HG03103 (cell line): ENCODE measurements at regions not wholly inside any gene's neighbourhood (a gene's known extent, or its start where the extent isn't known, plus 50 kb on each side); places are given as distances from the start of the nearest gene placed in this dataset.
A peak's percentile ranks its signal among the peaks of the same experiment; 100 is the strongest.

ENCODE experiments used
- ATAC-seq: cut with Tn5 transposase; IDR thresholded peaks from one replicate; pipeline ENCODE4 v1.9.1; 2021; ENCODE audit warnings: low read depth; ENCODE audit not compliant: unreplicated experiment

DNA sequence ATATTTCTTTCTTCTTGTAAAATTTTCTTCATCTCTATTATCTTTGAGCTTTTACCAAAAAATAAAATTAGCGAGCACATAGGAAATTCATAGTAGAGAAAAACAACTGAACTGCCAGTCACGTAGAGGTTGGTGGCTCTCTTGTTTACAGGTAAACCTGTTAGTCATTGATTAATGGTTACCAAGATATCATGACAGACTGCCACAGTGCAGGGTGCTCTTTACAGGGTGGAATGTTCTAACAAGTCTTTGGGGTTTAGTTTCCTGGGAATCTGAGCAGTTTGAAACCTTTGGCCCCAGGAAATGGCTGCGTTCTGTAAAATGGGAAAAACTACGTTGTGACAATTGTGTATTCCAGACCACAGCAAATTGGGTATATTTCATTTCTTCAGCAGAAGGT, 407.3 kb upstream of the ADARB2 start:
- ATAC-seq = no peak

GRCh38 chr10:2143213-2143835, 406.0 kb upstream of the ADARB2 start:
- ATAC-seq = no peak

DNA sequence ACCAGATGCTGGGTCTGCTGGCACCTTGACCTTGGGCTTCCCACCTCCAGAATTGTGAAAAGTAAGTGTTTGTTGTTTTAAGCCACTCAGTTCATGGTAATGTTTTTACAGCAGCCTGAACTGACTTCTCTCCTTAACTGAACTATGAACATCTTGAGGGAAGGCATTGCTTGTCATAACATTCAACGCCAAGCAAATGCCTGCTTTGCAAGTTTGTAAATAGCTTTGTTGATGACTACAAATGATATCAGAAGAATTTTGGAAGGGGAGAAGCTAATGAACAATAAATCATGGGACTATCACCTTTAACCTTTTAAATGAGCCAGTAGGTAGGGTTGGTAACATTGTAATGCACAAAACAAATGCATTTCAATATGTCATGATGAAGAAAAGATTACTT, 402.4 kb upstream of the ADARB2 start:
- no peak for ATAC-seq

DNA sequence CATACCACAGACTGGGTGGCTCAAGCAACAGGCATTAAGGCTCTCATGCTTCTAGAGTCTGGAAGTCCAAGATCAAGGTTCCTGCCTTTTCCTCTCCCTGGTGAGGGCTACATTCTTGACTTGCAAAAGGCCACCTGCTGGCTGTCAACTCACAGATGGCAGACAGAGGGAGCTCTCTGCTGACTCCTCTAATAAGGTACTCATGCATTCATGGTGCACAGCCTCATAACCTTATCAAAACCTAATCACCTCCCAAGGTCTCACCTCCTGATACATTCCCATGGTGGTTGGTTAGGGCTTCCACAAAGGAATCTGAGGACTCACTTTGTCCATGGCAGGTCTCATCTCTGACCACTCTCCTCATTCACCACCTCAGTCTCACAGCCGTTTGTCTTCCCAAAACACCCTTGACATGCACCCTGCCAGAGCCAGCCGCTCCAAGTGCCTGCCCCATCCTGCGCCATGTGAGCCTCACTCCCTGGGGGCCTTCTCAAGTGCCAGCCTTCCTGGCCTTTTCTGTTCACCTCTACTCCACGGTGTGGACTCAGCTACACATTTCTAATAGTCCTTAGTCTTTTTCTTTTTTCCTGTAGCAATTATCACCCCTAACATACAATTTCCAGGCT, 400.3 kb upstream of the ADARB2 start:
- ATAC-seq = no peak

GRCh38 chr10:2130705-2131305, 393.5 kb upstream of the ADARB2 start:
- ATAC-seq = no peak

GRCh38 chr10:2128991-2129390, 391.7 kb upstream of the ADARB2 start:
- no peak for ATAC-seq

GRCh38 chr10:2124135-2124534, 386.8 kb upstream of the ADARB2 start:
- no peak for ATAC-seq

DNA sequence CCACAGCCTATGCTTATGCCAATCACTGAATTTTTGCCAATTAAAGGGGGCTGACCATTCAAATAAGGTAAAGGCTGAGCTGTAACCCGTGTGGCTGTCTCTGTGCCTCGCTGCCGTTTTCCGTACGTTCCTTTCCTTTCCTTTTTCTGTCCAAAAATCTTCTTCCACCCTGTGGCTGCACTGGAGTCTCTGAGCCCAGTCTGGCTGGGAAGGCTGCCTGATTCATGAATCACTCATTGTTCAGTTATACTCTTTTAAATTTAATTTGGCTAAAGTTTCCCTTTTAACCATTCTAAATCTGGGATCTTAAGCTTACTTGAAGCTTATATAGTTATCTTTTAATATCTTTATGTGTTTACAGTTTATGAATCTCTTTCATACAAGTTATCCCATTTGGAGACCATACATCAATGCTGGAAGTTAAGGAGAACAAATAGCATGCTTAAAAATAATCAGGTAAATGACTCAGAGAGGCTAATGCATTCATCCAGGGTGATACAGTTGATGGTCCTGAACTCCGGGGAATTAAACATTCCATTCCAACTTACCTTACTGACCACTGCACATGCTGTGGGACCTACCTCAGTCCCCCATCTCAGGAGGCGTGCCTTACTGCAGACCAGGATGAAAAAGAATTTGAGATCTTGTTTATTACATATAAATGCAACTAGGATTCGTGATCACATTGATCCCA, 385.3 kb upstream of the ADARB2 start:
- ATAC-seq = no peak

DNA sequence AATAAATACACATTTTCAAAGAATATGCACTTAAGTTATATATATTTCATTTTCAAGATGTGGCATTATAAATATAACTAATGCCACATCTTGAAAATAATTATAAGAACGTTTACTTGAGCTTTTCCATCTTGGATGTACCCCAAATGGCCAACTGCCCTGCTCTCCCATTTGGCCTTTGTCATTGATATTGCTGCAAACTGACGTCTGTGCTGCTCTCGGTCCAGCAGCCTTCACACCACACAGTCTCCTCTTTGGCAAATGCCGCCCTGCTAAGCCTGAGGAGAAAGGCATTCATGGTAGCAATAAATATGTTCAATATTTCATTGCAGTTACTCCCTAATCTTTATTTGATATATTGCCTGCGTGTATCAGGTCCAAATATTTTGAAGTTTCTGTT, 384.6 kb upstream of the ADARB2 start:
- no peak for ATAC-seq

DNA sequence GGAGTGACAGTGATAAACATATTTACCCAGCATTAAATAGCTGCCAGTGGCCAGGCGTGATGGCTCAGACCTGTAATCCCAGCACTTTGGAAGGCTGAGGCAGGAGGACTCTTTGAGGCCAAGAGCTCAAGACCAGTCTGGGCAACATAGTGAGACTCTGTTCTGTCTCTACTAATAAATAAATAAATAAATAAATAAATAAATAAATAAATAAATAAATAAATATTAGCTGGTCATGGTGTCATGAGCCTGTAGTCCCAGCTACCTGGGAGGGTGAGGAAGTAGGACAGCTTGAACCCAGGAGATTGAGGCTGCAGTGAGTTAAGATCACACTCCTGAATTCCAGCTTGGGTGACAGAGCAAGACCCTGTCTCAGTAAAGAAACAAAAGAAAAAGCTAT, 384.0 kb upstream of the ADARB2 start:
- ATAC-seq = no peak

DNA sequence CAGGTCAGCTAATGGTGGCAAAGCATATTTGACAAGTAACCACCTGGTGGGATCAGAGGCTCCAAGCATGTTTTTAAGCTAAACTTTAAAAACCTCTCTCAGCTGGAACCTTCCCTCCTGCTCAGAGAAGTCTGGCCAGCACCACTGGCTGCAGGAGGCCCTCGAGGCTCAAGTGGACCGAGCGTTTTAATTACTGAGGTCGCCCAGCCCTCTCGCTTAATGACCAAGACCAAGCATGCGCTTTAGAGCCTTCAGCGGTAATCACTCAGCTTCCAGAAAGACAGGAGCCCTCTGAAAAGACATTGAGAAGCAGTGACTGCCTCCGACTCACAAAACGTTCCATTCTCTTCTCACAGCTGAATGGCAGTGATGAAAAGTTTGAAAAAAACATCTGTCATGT, 383.4 kb upstream of the ADARB2 start:
- ATAC-seq = no peak

GRCh38 chr10:2119316-2119715, 382.0 kb upstream of the ADARB2 start:
- ATAC-seq = no peak

GRCh38 chr10:2118201-2118600, 380.9 kb upstream of the ADARB2 start:
- no peak for ATAC-seq

- ATAC-seq = no peak
Measured at GRCh38 chr10:2117641-2118040, 380.3 kb upstream of the ADARB2 start.

- ATAC-seq = no peak
Measured at GRCh38 chr10:2111965-2112364, 374.6 kb upstream of the ADARB2 start.

- no peak for ATAC-seq
Measured at GRCh38 chr10:2108496-2108895, 371.2 kb upstream of the ADARB2 start.

- no peak for ATAC-seq
Measured at GRCh38 chr10:2106641-2107040, 369.3 kb upstream of the ADARB2 start.

- ATAC-seq = no peak
Measured at GRCh38 chr10:2099321-2099720, 362.0 kb upstream of the ADARB2 start.

DNA sequence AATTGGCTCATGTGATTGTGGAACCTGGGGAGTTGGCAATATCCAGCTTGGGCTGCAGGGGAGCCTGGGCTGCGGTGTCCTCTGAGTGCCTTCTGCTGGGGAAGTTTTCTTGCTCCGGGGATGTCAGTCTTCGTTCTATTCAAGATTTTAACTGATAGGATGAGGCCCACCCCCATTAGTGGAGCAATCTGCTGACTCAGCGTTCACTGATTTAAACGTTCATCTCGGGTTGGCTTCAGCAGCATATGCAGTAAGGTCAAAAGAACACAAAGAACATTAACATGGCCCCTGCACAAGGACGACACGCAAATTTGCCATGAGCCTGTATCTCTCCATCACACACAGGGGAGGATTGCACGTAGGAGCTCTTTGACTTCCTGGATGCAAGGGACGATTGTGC, 360.6 kb upstream of the ADARB2 start:
- no peak for ATAC-seq

GRCh38 chr10:2094171-2094570, 356.8 kb upstream of the ADARB2 start:
- ATAC-seq = no peak

DNA sequence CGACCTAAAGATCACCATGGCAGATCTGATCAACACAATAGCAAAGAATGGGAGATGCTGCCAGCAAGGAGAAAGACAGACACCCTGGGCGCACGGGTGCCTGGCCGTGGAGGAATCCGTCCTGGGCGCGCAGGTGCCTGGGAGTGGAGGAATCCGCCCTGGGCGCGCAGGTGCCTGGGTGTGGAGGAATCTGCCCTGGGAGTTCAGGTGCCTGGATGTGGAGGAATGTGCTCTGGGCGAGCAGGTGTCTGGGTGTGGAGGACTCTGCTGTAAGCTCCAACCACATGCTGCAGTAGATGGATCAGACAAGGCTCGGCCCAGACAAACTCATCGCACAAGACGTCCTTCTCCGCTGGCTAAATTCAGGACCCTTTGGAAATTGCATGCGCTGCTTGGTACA, 346.3 kb upstream of the ADARB2 start:
- no peak for ATAC-seq

GRCh38 chr10:2081501-2081900, 344.2 kb upstream of the ADARB2 start:
- peak; percentile 52 for ATAC-seq
